ENCODE measurements at regions not wholly inside any gene's neighbourhood (a gene's known extent, or its start where the extent isn't known, plus 50 kb on each side); places are given as distances from the start of the nearest gene placed in this dataset.

DNA sequence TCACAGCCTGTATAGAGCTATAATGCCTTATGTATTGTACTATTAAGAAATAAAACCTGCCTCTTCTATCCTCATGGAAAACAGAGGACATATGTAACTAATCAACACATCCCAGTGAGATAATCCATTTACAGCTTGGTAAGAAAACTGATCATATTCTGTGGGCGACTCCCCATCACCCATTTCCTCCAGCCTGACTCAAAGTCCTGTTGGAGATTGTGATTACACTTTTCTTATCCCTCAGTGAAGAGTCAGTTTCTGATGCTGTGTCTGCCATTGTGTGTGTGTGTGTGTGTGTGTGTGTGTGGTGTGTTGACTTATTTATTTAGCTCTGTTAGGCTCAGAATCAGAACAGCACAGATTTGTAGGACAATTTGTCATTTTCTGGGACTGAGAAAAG lies 212.8 kb downstream of the FGF9 start:
- Histone ChIP-seq H3K4me1 (ENCODE audit: control insufficient read depth, insufficient read depth, low read length) (peaks cover 6% of the 10 kb centered on the region; the same call in 1 of the 2 replicates), H3K56ac (ENCODE audit: extremely low read depth, insufficient read depth, low read length) (no peak overlapping the region), H3K23ac (ENCODE audit: low read depth, low read length) (no peak overlapping the region), H3K9ac (ENCODE audit: low read depth, low read length) (no peak overlapping the region), H3K27me3 (ENCODE audit: control insufficient read depth, insufficient read depth, low read length) (peaks cover 2% of the 10 kb centered on the region; the same call in 1 of the 2 replicates), H4K20me1 (ENCODE audit: insufficient read depth, low read length) (no peaks in the 10 kb centered on the region), H3K14ac (replicated peaks; ENCODE audit: low read depth, low read length) (no peak overlapping the region), H3K4me3 (ENCODE audit: insufficient read depth, low read depth, low read length) (no peak overlapping the region), H3K79me1 (ENCODE audit: low read depth in 1 of 2, low read length in 2 of 2) (no peaks in the 10 kb centered on the region), H2AFZ (replicated peaks; ENCODE audit: low read length, poor library complexity) (no peak overlapping the region), H3K18ac (ENCODE audit: low read depth, low read length) (peak overlapping the region; percentile 11; the same call in 1 of the 2 replicates), H3K4me2 (ENCODE audit: low read depth, low read length) (no peak overlapping the region), H4K91ac (ENCODE audit: insufficient read depth, low read depth, low read length) (peak overlapping the region; percentile 43; the same call in 1 of the 2 replicates), H2AK9ac (replicated peaks; ENCODE audit: low read depth, low read length, poor library complexity) (no peak overlapping the region), H2BK15ac (ENCODE audit: low read depth, low read length) (no peak overlapping the region), H4K8ac (ENCODE audit: low read depth in 2 of 2, low read length in 2 of 2) (no peak overlapping the region), H2BK5ac (ENCODE audit: low read depth, low read length, poor library complexity, severe bottlenecking) (no peak overlapping the region), H2BK120ac (ENCODE audit: low read depth, low read length) (peak overlapping the region; percentile 80; the same call in 1 of the 2 replicates), H3K36me3 (ENCODE audit: control insufficient read depth, insufficient read depth, low read length) (no peaks in the 10 kb centered on the region), H4K5ac (ENCODE audit: low read depth, low read length) (peak overlapping the region; percentile 26; the same call in 1 of the 2 replicates), H3K9me1 (ENCODE audit: insufficient read depth, low read length) (no peaks in the 10 kb centered on the region), H2BK20ac (ENCODE audit: low read depth, low read length) (peak overlapping the region; percentile 16; the same call in 1 of the 2 replicates), H3K27ac (ENCODE audit: insufficient read depth, low read length) (no peak overlapping the region), H2AK5ac (ENCODE audit: low read depth, low read length) (no peak overlapping the region), H3K4ac (ENCODE audit: low read depth, low read length) (0 out of 2 replicates have a peak overlapping the region, but pooled peaks have one; percentile 20), H3K9me3 (ENCODE audit: control insufficient read depth, insufficient read depth, low read length) (no peaks in the 10 kb centered on the region)
- no TSS peak for BruUV-seq (replicated peaks)
- in situ Hi-C loops (cut with MboI; ENCODE audit: low sequenced_read_pairs) (no loop called here), dilution Hi-C loops (cut with HindIII; ENCODE audit: low sequenced_read_pairs, unreplicated experiment) (no loop called here), intact Hi-C loops (cut with micrococcal nuclease) (no loop called here)
- ATAC-seq (ENCODE audit: low read depth) (no peak), DNase-seq (no peak)
- POLR2A ChIA-PET (ENCODE audit: unreplicated experiment): interaction anchor here (0.6 kb wide), 1 partner anchor 284 kb away, joined by 3 read pairs; no protein-coding TSS in a partner anchor
- no peak for TF ChIP-seq CEBPB (IDR thresholded peaks at IDR 0.05; ENCODE audit: low read depth, low read length)
- WGBS, 2 experiments (ENCODE audit: extremely low coverage in 2 of 2, insufficient read length in 1 of 2): no CpG with 5 or more reads among the region's 1 CpG
- CTCF ChIA-PET: interaction anchor here (0.5 to 1.4 kb wide), 2 partner anchors 22 to 192 kb away, joined by 3 read pairs; no protein-coding TSS in a partner anchor
